GM21447 (cell line): ENCODE measurements at regions not wholly inside any gene's neighbourhood (a gene's known extent, or its start where the extent isn't known, plus 50 kb on each side); places are given as distances from the start of the nearest gene placed in this dataset.

Experiments used
- ATAC-seq: cut with Tn5 transposase; IDR thresholded peaks from one replicate; pipeline ENCODE4 v1.9.1; 2021; ENCODE audit not compliant: unreplicated experiment

- ATAC-seq: no peak
Measured at GRCh38 chr17:72254808-72255449, 134.1 kb downstream of the SOX9 start.

GRCh38 chr17:72255481-72255880 lies 134.7 kb downstream of the SOX9 start:
- no peak for ATAC-seq

- no peak for ATAC-seq
Measured at GRCh38 chr17:72258711-72259110, 137.9 kb downstream of the SOX9 start.

GRCh38 chr17:72259922-72260321 lies 139.1 kb downstream of the SOX9 start:
- no peak for ATAC-seq

GRCh38 chr17:72262766-72263165 lies 141.9 kb downstream of the SOX9 start:
- ATAC-seq: no peak

- no peak for ATAC-seq
Measured at GRCh38 chr17:72264682-72265405, 144.0 kb downstream of the SOX9 start.

GRCh38 chr17:72266112-72266775 lies 145.4 kb downstream of the SOX9 start:
- ATAC-seq: no peak

GRCh38 chr17:72267601-72268000 lies 146.8 kb downstream of the SOX9 start:
- no peak for ATAC-seq

GRCh38 chr17:72268431-72268830 lies 147.6 kb downstream of the SOX9 start:
- ATAC-seq: no peak

GRCh38 chr17:72270273-72270924 lies 149.6 kb downstream of the SOX9 start:
- ATAC-seq: no peak

- no peak for ATAC-seq
Measured at GRCh38 chr17:72271603-72272002, 150.8 kb downstream of the SOX9 start.

- ATAC-seq: no peak
Measured at GRCh38 chr17:72273289-72274056, 152.7 kb downstream of the SOX9 start.

- ATAC-seq: no peak
Measured at GRCh38 chr17:72274614-72275013, 153.8 kb downstream of the SOX9 start.

GRCh38 chr17:72280881-72281280 lies 160.1 kb downstream of the SOX9 start:
- no peak for ATAC-seq

GRCh38 chr17:72282439-72283029 lies 161.7 kb downstream of the SOX9 start:
- no peak for ATAC-seq

- no peak for ATAC-seq
Measured at GRCh38 chr17:72284806-72285205, 164.0 kb downstream of the SOX9 start.

GRCh38 chr17:72287586-72287985 lies 166.8 kb downstream of the SOX9 start:
- no peak for ATAC-seq

GRCh38 chr17:72294487-72294893 lies 173.7 kb downstream of the SOX9 start:
- no peak for ATAC-seq

GRCh38 chr17:72295916-72296315 lies 175.1 kb downstream of the SOX9 start:
- ATAC-seq: no peak

- ATAC-seq: no peak
Measured at GRCh38 chr17:72296456-72296855, 175.6 kb downstream of the SOX9 start.
